ENCODE measurements at regions not wholly inside any gene's neighbourhood (a gene's known extent, or its start where the extent isn't known, plus 50 kb on each side); places are given as distances from the start of the nearest gene placed in this dataset.

DNA sequence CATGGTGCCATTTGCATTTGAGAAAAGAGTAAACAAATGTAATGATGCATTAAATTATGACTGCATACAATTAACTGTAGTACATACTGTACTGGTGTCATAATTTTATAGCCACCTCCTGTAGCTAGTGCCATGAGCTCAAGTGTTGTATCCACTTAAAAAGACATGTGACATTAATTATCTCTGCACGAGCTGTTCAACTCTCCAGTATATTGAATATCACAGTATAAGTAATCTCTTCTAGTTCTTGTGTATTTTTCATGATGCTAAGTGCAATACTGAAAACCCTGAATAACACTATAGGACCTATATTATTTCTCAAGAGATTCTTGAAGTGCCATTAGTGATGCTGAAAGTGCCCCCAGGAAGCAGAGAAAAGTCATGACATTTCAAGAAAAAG, 387.3 kb downstream of the PCDH17 start:
- Histone ChIP-seq H3K36me3 (ENCODE audit: control insufficient read depth in 2 of 3, insufficient read depth in 3 of 3, low read length in 3 of 3) (no peaks in the 10 kb centered on the region), H3K27me3 (ENCODE audit: control insufficient read depth in 2 of 2, insufficient read depth in 2 of 2, low read length in 2 of 2) (no peaks in the 10 kb centered on the region), H3K27ac (ENCODE audit: low read depth, low read length) (no peak overlapping the region), H3K9me3 (ENCODE audit: control insufficient read depth in 2 of 3, low read length in 3 of 3) (peaks cover 0 to 3% (median 0%) of the 10 kb centered on the region in 3 experiments), H3K4me3 (ENCODE audit: low read length) (no peak overlapping the region), H3K4me1 (ENCODE audit: control insufficient read depth in 2 of 2, insufficient read depth in 2 of 2, low read length in 2 of 2) (no peaks in the 10 kb centered on the region)
- CTCF ChIA-PET: no interaction called here
- Mint-ChIP-seq H3K36me3 (no peaks in the 10 kb centered on the region), H3K4me1 (no peaks in the 10 kb centered on the region), H3K4me3 (no peak overlapping the region), H3K27ac (no peak overlapping the region), H3K9me3 (peaks cover 0 to 20% (median 3%) of the 10 kb centered on the region in 11 donors), H3K27me3 (no peaks in the 10 kb centered on the region)
- POLR2A ChIA-PET: no interaction called here
- ATAC-seq: no peak
- intact Hi-C loops (cut with micrococcal nuclease): no loop called here
- no peak for DNase-seq

DNA sequence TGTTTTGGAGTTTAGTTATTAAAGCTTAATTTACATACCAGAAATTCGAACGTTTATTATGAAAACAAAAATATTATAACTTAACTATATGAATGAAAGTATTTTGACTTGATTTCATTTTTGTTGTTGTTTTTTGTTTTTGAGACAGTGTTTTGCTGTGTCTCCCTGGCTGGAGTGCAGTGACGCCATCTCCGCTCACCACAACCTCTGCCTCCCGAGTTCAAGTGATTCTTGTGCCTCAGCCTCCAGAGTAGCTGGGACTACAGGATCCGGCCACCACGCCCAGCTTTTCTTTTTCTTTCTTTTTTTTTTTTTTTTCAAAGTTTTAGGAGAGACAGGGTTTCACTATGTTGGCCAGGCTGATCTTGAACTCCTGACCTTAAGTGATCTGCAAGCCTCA, 392.6 kb downstream of the PCDH17 start:
- no peaks in the 10 kb centered on the region for H3K27me3 ChIP-seq (ENCODE audit: control insufficient read depth in 2 of 2, insufficient read depth in 2 of 2, low read length in 2 of 2)
- Mint-ChIP-seq H3K27me3 (no peaks in the 10 kb centered on the region), H3K27ac (no peak overlapping the region), H3K4me3 (no peak overlapping the region), H3K36me3 (no peaks in the 10 kb centered on the region), H3K9me3 (peaks cover 0 to 34% (median 5%) of the 10 kb centered on the region in 11 donors), H3K4me1 (no peaks in the 10 kb centered on the region)
- ATAC-seq: no peak
- H3K4me1 ChIP-seq (ENCODE audit: control insufficient read depth in 2 of 2, insufficient read depth in 2 of 2, low read length in 2 of 2): no peaks in the 10 kb centered on the region
- no peaks in the 10 kb centered on the region for H3K9me3 ChIP-seq (ENCODE audit: control insufficient read depth in 2 of 3, low read length in 3 of 3)
- CTCF ChIA-PET: no interaction called here
- no peaks in the 10 kb centered on the region for H3K36me3 ChIP-seq (ENCODE audit: control insufficient read depth in 2 of 3, insufficient read depth in 3 of 3, low read length in 3 of 3)
- intact Hi-C loops (cut with micrococcal nuclease): no loop called here
- no peak for DNase-seq
- no peak overlapping the region for H3K27ac ChIP-seq (ENCODE audit: low read depth, low read length)
- H3K4me3 ChIP-seq (ENCODE audit: low read length): no peak overlapping the region
- POLR2A ChIA-PET: no interaction called here

DNA sequence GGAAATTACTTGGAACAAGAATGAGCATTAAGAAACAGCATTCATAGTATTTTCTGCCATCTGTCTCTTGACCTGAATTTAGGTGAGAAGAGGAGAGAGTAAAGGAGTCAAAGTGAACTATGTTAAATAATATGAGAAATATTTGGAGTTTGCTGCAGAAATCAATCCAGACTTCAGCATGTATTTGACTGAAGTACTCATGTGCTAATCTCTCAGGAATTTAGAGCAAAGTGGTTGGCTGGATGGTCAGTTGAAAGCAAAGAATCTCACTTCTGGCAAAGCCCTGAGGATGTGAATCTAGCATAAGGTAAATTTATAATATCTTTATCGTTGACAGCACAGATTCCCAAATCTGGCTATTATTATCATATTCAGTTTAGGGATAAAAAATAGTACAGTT, 394.3 kb downstream of the PCDH17 start:
- ChIA-PET CTCF (no interaction called here), POLR2A (no interaction called here)
- Histone ChIP-seq H3K9me3 (ENCODE audit: control insufficient read depth in 2 of 3, low read length in 3 of 3) (no peaks in the 10 kb centered on the region), H3K27me3 (ENCODE audit: control insufficient read depth in 2 of 2, insufficient read depth in 2 of 2, low read length in 2 of 2) (no peaks in the 10 kb centered on the region), H3K4me3 (ENCODE audit: low read length) (no peak overlapping the region), H3K36me3 (ENCODE audit: control insufficient read depth in 2 of 3, insufficient read depth in 3 of 3, low read length in 3 of 3) (no peaks in the 10 kb centered on the region), H3K27ac (ENCODE audit: low read depth, low read length) (no peak overlapping the region), H3K4me1 (ENCODE audit: control insufficient read depth in 2 of 2, insufficient read depth in 2 of 2, low read length in 2 of 2) (no peaks in the 10 kb centered on the region)
- intact Hi-C loops (cut with micrococcal nuclease): no loop called here
- DNase-seq (no peak), ATAC-seq (no peak)
- H3K36me3 Mint-ChIP-seq: no peaks in the 10 kb centered on the region
- H3K27ac Mint-ChIP-seq: no peak overlapping the region
- peaks cover 0 to 34% (median 5%) of the 10 kb centered on the region in 11 donors for H3K9me3 Mint-ChIP-seq
- no peaks in the 10 kb centered on the region for H3K4me1 Mint-ChIP-seq
- H3K27me3 Mint-ChIP-seq: no peaks in the 10 kb centered on the region
- no peak overlapping the region for H3K4me3 Mint-ChIP-seq

DNA sequence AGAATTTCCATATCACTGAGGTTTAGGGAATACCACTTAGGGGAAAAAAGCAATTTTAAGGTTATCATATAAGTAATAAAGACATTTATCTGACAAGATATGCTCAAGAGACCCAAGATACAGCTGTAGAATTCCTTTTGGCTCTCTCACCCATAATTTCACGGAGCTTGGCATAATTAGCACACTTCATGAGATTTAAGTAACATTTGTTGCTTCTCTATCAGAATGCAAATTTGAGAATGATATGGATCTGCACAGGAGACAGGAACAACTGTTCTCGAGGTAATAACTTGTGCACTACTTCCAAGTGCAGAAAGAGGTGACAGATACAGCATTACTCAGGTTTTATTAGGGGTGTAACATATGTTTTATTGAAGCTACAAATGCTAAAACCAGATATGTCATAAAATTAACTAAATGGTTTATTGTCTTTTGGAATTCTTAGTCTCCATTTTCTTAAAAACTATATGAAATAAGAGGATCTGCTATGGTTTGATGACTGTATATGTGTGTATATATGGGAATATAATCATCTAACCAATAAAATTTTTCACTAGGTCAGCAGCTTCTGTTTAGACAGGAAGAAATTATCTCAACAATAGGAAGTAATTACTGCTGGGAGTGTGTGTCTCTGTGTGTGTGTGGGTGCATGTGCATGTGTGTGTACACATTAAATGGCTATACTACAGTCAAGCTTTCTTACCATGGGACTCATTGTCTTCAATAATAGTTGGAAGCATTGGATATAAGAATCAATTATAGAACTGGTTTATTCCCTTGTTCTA, 401.3 kb downstream of the PCDH17 start:
- Mint-ChIP-seq H3K27ac (no peak overlapping the region), H3K36me3 (no peaks in the 10 kb centered on the region), H3K27me3 (no peaks in the 10 kb centered on the region), H3K4me3 (no peak overlapping the region), H3K9me3 (peaks cover 0 to 7% (median 0%) of the 10 kb centered on the region in 11 donors), H3K4me1 (no peaks in the 10 kb centered on the region)
- ATAC-seq: no peak
- H3K9me3 ChIP-seq (ENCODE audit: control insufficient read depth in 2 of 3, low read length in 3 of 3): no peaks in the 10 kb centered on the region
- intact Hi-C loops (cut with micrococcal nuclease): no loop called here
- POLR2A ChIA-PET: no interaction called here
- CTCF ChIA-PET: no interaction called here
- no peak for DNase-seq
- no peak overlapping the region for H3K27ac ChIP-seq (ENCODE audit: low read depth, low read length)
- no peaks in the 10 kb centered on the region for H3K27me3 ChIP-seq (ENCODE audit: control insufficient read depth in 2 of 2, insufficient read depth in 2 of 2, low read length in 2 of 2)
- H3K4me3 ChIP-seq (ENCODE audit: low read length): no peak overlapping the region
- no peaks in the 10 kb centered on the region for H3K4me1 ChIP-seq (ENCODE audit: control insufficient read depth in 2 of 2, insufficient read depth in 2 of 2, low read length in 2 of 2)
- H3K36me3 ChIP-seq (ENCODE audit: control insufficient read depth in 2 of 3, insufficient read depth in 3 of 3, low read length in 3 of 3): no peaks in the 10 kb centered on the region

DNA sequence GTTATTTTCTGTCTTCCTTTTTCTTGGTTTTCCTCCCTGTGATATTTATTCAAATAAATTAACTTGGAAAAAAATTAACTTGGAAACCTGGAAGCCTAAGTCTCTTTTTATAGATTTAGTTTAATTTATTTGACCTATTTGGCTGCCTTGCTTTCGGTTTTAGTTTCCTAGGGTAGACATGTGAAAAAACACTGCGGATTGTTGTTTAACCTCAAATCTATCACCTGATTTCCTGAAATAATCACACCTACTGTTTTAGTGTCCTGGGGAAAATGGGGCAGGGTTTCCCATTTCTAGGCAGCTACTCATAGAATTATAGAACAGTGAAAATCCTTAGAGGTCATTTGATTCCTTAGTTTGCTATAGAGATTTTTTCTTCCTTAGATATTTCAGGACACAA, 412.4 kb downstream of the PCDH17 start:
- no peaks in the 10 kb centered on the region for H3K36me3 Mint-ChIP-seq
- ATAC-seq: no peak
- Histone ChIP-seq H3K9me3 (ENCODE audit: control insufficient read depth in 2 of 3, low read length in 3 of 3) (no peaks in the 10 kb centered on the region), H3K27me3 (ENCODE audit: control insufficient read depth in 2 of 2, insufficient read depth in 2 of 2, low read length in 2 of 2) (no peaks in the 10 kb centered on the region), H3K4me3 (ENCODE audit: low read length) (no peak overlapping the region), H3K36me3 (ENCODE audit: control insufficient read depth in 2 of 3, insufficient read depth in 3 of 3, low read length in 3 of 3) (no peaks in the 10 kb centered on the region), H3K27ac (ENCODE audit: low read depth, low read length) (no peak overlapping the region), H3K4me1 (ENCODE audit: control insufficient read depth in 2 of 2, insufficient read depth in 2 of 2, low read length in 2 of 2) (no peaks in the 10 kb centered on the region)
- no peak for DNase-seq
- peaks cover 0 to 18% (median 5%) of the 10 kb centered on the region in 11 donors for H3K9me3 Mint-ChIP-seq
- H3K27ac Mint-ChIP-seq: no peak overlapping the region
- intact Hi-C loops (cut with micrococcal nuclease): no loop called here
- no peak overlapping the region for H3K4me3 Mint-ChIP-seq
- POLR2A ChIA-PET: no interaction called here
- H3K4me1 Mint-ChIP-seq: no peaks in the 10 kb centered on the region
- CTCF ChIA-PET: no interaction called here
- H3K27me3 Mint-ChIP-seq: no peaks in the 10 kb centered on the region

DNA sequence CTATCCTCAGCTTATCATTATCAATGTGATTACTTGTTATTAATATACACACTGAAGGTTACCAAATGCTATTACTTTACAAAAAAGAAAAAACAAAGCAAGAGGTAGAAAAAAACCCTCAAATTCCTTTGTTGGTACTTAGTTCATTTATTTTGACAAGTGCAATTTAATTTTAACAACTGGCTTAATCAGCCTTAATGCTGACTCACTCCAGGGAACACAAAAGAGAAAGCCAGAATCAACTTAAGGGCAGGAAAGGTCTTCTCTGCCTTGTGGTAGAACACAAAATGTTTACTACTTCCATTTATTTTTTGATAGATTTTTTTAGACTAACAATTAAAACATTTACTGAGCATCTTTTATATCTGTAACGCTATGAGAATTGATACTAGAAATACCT, 417.1 kb downstream of the PCDH17 start:
- Histone ChIP-seq H3K9me3 (ENCODE audit: control insufficient read depth in 2 of 3, low read length in 3 of 3) (no peaks in the 10 kb centered on the region), H3K36me3 (ENCODE audit: control insufficient read depth in 2 of 3, insufficient read depth in 3 of 3, low read length in 3 of 3) (no peaks in the 10 kb centered on the region), H3K4me1 (ENCODE audit: control insufficient read depth in 2 of 2, insufficient read depth in 2 of 2, low read length in 2 of 2) (no peaks in the 10 kb centered on the region), H3K4me3 (ENCODE audit: low read length) (no peak overlapping the region), H3K27me3 (ENCODE audit: control insufficient read depth in 2 of 2, insufficient read depth in 2 of 2, low read length in 2 of 2) (no peaks in the 10 kb centered on the region), H3K27ac (ENCODE audit: low read depth, low read length) (no peak overlapping the region)
- H3K9me3 Mint-ChIP-seq: peaks cover 0 to 25% (median 9%) of the 10 kb centered on the region in 11 donors
- POLR2A ChIA-PET: no interaction called here
- no peaks in the 10 kb centered on the region for H3K4me1 Mint-ChIP-seq
- CTCF ChIA-PET: no interaction called here
- no peaks in the 10 kb centered on the region for H3K36me3 Mint-ChIP-seq
- DNase-seq (no peak), ATAC-seq (no peak)
- no peak overlapping the region for H3K4me3 Mint-ChIP-seq
- H3K27me3 Mint-ChIP-seq: no peaks in the 10 kb centered on the region
- intact Hi-C loops (cut with micrococcal nuclease): no loop called here
- H3K27ac Mint-ChIP-seq: no peak overlapping the region

DNA sequence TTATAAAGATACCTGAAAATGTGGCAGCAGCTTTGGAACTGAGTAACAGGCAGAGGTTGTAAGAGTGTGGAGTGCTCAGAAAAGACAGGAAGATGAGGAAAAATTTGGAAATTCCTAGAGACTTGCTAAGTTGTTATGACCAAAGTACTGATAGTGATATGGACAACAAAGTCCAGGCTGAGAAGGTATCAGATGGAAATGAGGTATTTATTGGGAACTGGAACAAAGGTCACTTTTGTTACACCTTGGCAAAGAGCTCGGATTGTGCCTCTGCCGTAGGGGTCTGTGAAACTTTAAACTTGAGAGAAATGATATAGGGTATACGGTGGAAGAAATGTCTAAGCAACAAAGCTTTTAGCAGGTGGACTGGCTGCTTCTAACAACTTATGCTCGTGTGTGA, 419.9 kb downstream of the PCDH17 start:
- no peaks in the 10 kb centered on the region for H3K4me1 ChIP-seq (ENCODE audit: control insufficient read depth in 2 of 2, insufficient read depth in 2 of 2, low read length in 2 of 2)
- POLR2A ChIA-PET: no interaction called here
- CTCF ChIA-PET: no interaction called here
- H3K4me3 ChIP-seq (ENCODE audit: low read length): no peak overlapping the region
- ATAC-seq (no peak), DNase-seq (no peak)
- no peaks in the 10 kb centered on the region for H3K36me3 Mint-ChIP-seq
- no peaks in the 10 kb centered on the region for H3K27me3 Mint-ChIP-seq
- H3K27me3 ChIP-seq (ENCODE audit: control insufficient read depth in 2 of 2, insufficient read depth in 2 of 2, low read length in 2 of 2): no peaks in the 10 kb centered on the region
- no peaks in the 10 kb centered on the region for H3K36me3 ChIP-seq (ENCODE audit: control insufficient read depth in 2 of 3, insufficient read depth in 3 of 3, low read length in 3 of 3)
- intact Hi-C loops (cut with micrococcal nuclease): no loop called here
- H3K4me1 Mint-ChIP-seq: no peaks in the 10 kb centered on the region
- H3K27ac ChIP-seq (ENCODE audit: low read depth, low read length): no peak overlapping the region
- no peak overlapping the region for H3K4me3 Mint-ChIP-seq
- peaks cover 0 to 28% (median 7%) of the 10 kb centered on the region in 11 donors for H3K9me3 Mint-ChIP-seq
- H3K9me3 ChIP-seq (ENCODE audit: control insufficient read depth in 2 of 3, low read length in 3 of 3): no peaks in the 10 kb centered on the region
- peak overlapping the region in 1 of 9 donors; percentile 28 for H3K27ac Mint-ChIP-seq
